Stimulated activated CD8-positive, alpha-beta memory T cell treated with anti-CD3 and anti-CD28 coated beads, Interleukin-7, amount 100 ng/mL, for 4 hours (primary cell): ENCODE measurements at regions not wholly inside any gene's neighbourhood (a gene's known extent, or its start where the extent isn't known, plus 50 kb on each side); places are given as distances from the start of the nearest gene placed in this dataset.
"Not testable (repeated sequence)": the region's sequence is repeated elsewhere in the genome, so short reads cannot be mapped to it uniquely, and the experiment has no call there.

Source experiments
- DNase-seq, 2 donors: peaks; one replicate each; pipeline ENCODE4 v3.0.0-alpha.2; 2020; ENCODE audit warnings: low read depth in 2 of 2

DNA sequence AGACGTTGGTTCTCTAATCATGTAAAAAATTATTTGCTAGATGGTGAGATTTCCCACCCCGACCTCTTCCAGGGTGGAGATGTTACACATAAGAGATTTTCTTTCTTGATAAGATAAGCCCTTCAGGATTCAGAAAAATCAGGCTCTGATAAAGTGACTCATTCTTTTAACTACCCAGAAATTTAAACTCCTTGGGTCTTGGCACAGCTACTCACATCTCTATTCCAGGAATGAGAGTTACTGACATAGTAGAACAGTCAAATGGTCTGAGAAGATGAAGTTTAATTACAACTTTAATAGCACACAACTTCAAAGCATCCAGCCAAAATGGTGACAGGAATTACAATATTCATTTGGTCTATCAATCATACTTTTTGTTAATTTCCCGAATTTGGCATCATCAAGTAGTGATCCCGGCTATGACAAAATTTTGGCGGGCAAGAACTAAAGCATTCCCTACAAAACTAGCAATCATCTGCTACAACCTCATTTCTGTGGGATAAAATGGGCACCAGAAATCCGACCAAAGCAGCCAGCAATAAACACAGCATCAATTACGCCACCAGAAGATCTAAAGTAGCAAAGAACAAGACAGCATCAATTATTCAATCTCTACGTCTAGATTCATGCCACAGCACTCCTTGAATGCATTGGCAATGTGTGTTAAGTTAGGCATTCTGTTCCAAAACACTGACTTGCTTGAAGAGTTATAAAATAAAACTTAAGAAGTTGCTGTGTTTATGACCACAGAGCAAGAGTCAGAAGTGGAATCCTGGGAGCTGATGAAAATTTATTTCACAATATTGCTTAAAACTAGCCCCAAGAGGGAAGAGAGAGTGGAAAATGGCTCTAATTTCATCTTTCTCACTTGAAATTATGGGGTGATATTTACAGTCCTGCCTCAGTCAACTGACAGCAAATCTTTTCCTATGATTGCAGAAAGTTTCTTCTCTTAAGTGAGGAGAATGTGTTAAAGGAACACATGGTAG, 565.7 kb upstream of the ANKRD30A start:
- DNase-seq, result no peak

DNA sequence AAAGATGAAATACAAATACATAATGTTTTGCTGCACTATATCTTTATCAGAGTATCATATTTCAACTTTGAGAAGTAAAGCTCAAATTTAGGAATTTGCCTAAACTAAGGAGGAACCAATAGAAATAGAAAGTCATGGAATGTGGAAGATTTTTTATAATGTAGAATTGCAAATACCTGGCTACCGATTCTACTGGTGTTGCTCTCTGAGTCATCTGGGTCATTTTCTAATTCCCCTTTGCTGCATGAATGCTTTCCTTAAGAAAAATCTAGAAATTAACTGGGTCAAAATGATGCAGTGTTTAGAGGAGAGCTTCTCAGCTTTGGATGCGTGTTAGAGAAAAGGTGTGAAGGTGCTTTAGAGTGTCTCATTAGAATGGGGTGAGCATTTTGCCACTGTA, 568.9 kb upstream of the ANKRD30A start:
- no peak for DNase-seq

DNA sequence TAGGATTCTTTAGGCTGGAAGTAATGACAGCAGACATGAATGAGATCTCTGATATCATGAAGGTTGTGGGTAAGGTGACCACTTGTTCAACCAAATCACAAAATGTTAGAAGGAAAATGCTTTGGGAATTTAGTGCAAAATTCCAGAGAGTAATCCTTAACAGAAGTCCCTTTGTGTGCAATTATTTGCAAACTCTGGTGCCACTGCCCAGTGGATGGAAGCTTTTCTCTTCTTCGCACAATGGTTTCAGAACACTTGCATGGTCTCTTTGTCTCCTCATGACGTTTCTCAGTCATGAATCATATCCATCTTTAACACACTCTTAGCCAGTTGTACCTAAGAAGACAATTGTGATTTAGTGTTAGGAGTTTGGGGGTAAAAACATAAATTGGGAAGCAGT, 570.4 kb upstream of the ANKRD30A start:
- no peak for DNase-seq

DNA sequence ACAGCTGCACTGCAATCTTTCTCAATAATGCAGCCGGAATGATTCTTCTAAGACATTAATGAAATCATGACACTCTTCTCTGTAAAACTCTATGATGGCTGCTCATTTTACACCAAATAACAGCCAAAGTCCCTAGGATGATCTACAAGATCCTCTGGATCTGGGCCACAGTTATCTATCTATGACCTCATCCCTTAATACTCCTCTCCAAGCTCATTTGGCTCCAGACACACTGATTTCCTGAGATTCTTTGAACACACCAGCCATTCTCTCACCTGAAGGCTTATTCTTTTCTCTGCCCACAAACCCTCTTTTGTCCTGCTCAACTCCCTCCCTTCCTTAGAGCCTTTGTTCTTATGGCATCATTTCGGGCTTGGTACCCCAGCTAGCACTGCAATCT, 577.4 kb upstream of the ANKRD30A start:
- DNase-seq, result no peak

DNA sequence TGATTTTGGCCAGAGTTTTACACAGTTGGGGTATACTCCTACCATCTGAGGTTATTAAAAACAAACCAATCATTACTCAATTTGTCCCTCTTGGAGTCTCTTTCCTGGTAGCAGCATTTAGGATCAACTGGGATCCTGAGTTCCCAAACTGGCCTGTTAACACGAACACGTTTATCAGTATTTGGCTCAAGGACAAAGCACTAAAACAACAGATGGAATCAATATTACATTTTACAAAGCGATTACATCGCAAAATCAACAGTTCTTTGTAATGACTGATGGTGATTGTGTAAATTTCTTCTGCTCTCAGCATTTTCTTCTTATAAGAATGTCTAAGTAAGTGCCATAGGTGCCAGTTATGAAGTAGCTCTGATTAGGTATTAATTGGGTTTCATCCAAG, 582.9 kb upstream of the ANKRD30A start:
- no peak for DNase-seq

DNA sequence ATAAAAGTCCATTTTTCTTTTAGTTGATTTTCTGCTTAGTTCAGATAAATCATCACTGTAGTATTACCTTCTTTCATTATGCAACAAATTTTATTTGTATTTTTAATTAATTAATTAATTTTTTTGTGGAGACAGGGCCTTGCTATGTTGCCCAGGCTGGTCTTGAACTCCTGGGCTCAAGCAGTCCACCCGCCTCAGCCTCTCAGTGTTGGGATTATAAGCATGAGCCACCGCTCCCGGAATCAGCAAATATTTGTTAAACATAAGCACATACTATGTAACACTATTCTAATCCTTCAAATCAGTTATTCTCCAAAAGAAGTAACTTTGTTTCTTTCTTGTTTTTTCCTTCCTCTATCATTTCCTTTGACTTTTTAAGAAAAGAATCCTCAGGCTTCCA, 584.8 kb upstream of the ANKRD30A start:
- DNase-seq, result no peak

DNA sequence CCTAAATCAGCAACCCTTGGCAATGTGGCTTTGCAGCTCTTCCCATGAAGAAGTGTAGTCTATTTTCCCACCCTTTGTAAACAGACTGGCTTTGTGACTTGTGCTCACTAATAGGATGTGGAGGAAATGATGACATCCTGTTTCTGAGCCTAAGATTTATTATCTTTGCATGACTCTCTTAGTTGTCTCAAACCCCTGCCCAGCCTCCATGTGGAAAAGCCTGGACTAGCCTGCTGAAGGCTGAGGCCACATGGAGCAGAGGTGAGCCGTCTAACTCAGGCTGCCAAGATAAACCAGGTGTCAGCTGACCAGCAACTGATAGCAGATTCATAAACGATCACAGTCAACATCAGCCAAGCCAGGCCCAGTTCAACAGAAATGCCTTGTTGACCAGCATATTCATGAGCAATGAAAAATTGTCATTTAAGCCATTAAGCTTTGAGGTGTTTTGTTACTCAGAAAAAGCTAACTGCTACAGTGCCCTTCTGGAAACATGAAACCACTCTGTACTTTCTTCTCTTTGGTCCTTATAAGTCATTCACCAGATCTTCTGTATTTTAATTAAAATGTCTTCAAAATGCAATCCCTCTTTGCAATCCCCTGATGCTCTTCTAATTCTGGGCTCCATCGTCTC, 586.3 kb upstream of the ANKRD30A start:
- no peak for DNase-seq

DNA sequence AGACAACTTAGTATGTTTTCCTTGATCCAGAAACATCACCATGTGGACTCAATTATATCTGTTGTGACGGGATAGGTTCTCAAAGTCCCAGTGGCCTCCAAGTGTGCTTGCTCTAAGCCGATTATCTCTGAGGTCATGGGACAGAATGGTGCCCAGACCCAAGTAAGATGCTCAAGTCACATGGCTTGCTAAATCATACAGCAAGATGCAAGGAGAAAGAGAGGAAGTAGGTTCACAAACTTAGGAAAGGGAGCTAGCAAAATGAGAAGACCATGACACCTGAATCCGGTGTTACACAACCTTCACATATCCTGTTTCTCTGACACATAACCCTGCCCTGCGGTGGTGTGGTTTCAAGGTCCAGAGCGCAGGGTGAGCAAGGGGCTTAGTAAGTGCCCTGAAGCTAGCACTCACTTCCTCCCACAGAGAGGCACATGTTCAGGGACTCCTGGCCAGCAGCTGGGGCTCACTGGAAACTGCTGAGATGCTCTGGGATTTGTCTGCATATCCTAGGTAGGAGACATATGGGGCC, 590.9 kb upstream of the ANKRD30A start:
- DNase-seq, result peak in 1 of 2 donors; percentile 1

DNA sequence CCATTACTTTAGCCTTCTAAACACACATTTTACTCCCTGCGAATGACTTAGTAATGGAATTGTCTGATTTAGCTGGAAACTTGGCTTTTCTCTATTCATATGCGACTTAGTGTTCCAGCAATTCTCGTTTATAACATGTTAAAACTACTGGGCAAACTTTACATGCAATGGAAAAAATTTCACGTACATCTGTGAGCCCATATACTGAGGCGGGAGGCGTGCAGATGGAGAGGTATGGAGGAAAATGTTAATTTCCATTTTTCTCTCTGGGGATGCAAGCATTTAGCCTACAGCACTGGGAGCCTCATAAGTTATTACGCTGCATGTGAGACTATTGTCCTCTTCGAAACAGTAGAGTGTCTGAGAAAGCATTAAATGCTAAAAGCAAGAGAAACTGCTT, 591.5 kb upstream of the ANKRD30A start:
- no peak for DNase-seq

DNA sequence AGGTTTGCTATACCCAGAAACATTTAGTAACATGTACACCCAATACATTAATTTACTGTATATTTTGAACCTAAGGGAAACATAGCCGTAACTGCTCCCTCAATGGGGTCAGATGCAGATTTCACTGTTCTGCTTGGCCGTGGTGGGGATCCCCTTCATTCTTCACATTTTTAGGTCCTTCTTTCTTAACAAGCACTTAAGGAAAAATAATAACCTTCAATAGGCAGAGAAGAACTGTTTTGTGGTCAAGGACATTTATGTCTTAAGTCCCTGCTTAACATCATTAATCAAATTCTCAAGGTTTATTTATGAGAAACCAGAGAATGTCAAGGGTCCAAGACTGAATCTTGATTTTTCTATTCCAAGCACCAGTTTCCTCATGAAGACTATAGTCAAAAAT, 592.1 kb upstream of the ANKRD30A start:
- no peak for DNase-seq

DNA sequence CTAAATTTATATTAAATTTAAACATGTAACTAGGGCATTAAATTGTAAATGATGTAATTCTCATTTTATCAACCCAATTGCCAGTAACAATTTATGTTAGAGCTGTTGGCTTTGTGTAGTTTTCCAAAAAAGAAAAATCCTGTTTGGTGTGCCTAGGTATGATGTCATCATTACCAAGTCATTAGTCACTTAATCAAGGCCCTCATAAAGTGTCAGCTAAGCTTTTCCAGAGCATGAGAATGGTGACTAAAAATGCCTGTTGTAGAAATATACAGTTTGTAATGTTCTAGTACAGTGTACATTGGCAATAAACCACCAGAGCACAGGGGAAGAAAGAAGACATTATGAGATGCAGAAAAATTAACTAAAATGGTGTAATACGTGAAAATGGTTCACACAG, 593.8 kb upstream of the ANKRD30A start:
- no peak for DNase-seq

DNA sequence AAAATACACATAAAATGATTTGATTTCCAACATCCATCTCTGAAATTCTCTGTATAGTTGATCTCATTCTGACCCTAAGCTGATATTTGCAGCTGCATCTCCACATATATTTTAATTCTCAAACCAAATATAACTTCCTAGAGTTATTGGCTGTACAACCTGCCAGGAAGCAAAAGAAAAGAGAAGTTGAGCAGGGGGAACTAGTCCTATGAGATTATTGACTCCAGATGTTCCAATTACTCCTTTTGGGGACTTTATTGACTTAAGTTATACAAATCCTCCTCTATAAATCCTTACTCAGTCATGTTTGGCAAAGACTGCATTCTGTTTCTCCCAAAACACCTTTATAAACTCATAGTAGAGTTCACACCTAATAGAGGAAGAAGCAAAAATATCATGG, 599.4 kb upstream of the ANKRD30A start:
- no peak for DNase-seq

DNA sequence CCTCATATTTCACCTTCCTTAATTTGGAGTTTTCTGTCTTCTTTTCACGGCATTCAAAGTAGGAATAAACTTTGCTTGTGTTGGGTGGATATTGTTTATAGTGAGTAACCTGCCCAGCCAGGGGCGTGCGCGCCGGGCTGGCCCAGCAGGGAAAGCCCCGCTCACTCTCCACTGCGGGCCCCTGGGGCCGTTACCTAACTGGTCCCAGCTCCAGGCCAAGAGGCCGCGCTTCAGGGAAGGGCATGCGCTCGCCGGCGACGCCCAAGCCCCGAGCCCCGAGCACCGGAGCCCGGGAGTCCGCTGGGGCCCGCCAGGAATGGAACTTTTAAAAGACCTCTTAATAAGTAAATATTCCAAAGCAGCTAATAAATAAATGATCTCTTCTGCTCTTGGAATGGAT, 601.3 kb upstream of the ANKRD30A start:
- not testable (repeated sequence) for DNase-seq

DNA sequence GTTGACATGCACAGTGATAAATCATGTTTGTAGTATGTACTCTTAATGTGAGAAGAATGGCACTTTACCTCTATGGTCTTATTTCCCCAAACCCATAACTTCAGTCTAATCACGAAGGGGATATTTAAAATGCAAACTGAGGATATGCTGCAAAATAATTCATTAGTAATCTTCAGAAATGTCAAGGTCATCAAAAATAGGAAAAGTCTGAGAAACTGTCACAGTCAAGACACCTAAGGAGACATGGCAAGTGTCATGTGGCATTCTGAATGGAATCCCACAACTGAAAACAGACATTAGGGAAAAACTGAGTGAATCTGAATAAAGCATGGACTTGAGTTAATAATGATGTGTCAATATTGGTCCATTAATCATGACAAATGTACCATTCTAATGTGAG, 605.5 kb upstream of the ANKRD30A start:
- DNase-seq, result no peak

DNA sequence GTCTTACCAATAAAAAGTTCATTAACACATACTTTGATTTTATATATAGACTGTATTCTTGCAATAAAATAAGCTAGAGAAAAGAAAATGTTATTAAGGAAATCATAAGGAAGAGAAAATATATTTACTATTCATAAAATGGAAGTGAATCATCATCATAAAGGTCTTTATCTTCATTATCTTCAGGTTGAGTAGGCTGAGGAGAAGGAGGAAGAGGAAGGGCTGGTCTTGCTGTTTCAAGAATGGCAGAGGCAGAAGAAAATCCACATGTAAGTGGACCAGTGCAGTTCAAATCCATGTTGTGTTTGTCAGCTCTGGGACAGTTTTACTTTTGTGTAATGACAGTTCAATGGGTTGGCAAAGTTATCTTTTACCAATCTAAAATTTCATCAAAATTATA, 609.1 kb upstream of the ANKRD30A start:
- no peak for DNase-seq

DNA sequence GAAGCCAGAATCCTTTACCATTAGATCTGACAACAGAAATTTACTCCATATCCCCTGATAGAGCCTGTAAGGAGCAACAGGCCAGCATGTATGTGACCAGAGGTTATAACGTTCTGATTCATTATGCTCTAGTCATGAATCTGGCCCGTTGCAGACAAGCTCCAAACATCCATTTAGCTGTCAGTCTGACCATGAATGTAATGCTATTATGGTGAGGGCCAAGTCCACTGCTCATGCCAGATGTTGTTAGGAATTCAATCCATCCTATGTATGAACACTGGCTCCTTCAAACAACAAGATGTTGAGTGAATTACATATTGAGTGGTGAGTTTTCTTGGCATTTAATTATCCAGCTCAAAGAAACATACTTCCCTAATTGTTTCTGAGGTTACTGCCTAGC, 610.1 kb upstream of the ANKRD30A start:
- no peak for DNase-seq

DNA sequence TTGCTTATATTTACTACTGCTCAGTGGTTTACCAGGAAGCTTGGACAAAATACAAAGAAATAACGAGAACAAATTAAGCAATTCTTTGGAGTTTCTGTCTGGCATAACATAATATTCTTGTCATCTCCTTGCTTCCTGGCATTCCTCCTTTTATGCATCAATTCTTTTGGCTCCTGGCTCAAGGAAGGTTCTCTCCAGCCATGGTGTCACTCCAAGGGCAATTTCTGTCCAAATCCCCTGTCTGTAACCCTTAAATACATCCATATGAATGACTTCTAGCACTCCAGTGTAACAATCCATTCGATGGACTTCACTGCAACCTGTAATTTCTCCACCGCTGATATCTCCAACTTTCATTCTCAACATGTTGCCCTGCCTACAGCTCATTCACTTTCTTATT, 617.7 kb upstream of the ANKRD30A start:
- DNase-seq, result no peak

DNA sequence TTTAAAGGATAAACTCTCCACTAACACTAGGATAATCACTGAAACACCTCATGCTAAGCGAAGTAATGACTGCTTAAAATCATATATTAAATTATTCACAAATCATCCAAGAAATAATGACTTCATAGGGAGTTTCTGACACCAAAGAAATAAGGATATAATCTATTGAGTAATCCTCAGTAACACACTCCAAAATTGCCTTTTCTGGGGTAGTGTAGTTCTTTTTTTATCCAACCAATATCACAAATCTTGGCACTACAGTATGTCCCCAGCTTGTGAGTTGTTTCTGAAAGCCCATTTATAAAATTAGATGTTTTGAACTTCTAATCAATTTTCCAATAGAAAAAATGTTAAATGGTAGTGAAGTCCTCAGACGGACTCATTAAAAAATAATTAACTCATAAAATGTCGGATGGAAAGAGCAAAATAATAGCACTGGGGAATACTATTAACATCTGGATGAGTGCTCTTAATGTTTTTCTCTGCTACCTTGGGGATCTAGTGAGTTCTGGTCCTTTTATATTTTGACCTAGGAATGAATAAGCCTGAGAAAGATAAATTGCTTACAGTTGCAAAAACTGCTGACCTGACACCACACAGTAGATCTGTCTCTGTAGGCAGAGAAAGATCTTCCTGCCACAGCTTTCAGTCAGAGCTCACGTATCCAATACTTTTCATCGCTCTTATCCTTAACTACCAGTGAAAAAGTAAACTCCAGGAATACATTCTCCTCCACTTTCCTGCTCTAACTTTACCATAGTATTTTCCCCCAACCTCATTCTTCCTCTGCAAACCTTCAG, 618.5 kb upstream of the ANKRD30A start:
- no peak for DNase-seq

DNA sequence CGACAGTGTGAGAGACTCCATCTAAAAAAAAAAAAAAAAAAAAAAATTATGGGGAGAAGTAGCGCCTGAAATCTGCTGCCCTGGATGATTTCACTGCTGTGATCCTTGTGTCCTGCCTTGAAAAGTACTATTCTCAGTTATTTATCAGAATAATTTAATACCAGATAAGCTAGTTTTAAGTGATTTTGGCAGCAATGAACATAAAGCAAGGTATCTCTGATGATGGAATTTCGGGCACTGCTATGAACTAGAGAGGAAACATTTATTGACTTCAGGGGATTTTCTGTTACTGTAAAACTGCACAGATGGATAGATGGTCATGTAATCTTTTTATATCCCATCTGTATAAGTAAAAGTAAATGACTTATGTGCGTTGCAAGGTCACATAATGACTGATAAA, 619.1 kb upstream of the ANKRD30A start:
- no peak for DNase-seq

DNA sequence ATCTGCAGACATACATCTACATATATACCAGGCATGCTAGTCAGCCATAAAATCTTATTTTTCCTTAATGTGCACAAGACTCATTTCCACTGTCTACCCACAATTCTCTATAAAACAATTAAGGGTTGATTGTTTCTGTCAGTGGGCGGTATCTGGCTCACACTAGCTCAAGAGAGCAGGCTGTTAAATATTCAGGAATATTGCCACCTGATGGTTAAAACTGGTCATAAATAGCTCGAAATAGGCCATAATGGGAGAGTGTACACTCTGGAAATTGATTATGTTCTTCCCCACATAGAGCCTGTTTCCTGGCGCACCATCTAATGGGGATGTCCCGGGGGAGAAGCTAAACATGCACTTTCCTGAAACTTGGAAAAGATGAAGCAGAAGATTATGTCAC, 620.6 kb upstream of the ANKRD30A start:
- DNase-seq, result no peak

DNA sequence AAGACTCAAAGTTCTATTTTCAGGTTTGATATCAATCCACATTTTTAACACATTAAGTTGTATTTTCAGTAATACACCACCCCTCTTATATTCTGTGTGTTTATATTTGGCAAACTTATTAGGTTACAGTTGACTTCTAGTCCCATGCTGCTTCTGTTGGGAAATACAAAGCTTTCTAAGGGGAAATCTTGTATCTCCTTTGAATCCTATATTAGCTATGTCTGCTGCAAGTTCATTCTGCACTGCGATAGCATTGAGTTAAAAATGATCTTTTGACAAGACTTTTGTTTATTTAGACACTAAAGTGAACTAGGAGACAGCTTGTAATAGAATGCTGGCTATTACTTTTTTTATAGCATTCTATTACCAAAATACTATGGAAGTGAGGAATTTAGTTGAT, 625.1 kb upstream of the ANKRD30A start:
- no peak for DNase-seq

DNA sequence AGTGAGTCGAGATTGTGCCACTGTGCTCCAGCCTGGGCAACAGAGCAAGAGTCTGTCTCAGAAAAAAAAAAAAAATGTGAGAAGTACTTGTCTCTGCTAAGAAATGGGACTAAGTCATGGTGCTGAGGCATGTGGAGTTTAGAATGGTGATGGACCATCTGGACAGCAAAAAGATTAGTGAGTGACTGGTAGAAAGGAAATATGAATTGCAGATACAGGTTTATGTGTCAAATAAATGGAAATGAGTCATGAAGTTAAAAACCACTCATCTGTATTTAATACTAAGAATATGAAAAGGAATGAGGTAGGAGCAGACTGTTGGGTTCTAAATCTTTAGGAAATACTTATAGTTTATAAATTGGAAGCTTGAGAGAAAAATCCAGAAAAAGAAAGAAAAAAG, 625.7 kb upstream of the ANKRD30A start:
- DNase-seq, result no peak
